HEK293 (cell line): ENCODE measurements at regions not wholly inside any gene's neighbourhood (a gene's known extent, or its start where the extent isn't known, plus 50 kb on each side); places are given as distances from the start of the nearest gene placed in this dataset.

Source experiments
- CTCF ChIA-PET: fragments of 350-600 bp; formaldehyde crosslinking; extraction: SDS; loops from one replicate; lab custom pipeline; 2021; ENCODE audit warnings: antibody characterized with exemption; lab: Yijun Ruan, JAX
- POLR2A ChIA-PET: fragments of 300-600 bp; formaldehyde crosslinking; extraction: SDS; loops from one replicate; lab custom pipeline; 2020; ENCODE audit warnings: antibody characterized with exemption, inconsistent platforms; lab: Yijun Ruan, JAX
- H3K27ac ChIP-seq: fragments of 200-500 bp; sonication (Bioruptor generic); 2 replicates; pipeline ENCODE4 v1.5.1; 2014; ENCODE audit warnings: low read depth, low read length, control low read depth, inconsistent platforms; ENCODE audit errors: extremely low read depth
- H3K36me3 ChIP-seq, 2 experiments: fragments of 200-500 bp in 1 of 2; sonication (Bioruptor generic) in 1 of 2; 1 replicate in 1 of 2; 2 replicates in 1 of 2; pipeline ENCODE4 v1.5.1; 2014 to 2017; ENCODE audit warnings: inconsistent platforms in 2 of 2, low read length in 2 of 2; ENCODE audit not compliant: control insufficient read depth in 2 of 2, insufficient read depth in 1 of 2
- H3K4me1 ChIP-seq: fragments of 200-500 bp; sonication (Bioruptor generic); 2 replicates; pipeline ENCODE4 v1.5.1; 2014; ENCODE audit warnings: mild to moderate bottlenecking, low read length, inconsistent platforms; ENCODE audit not compliant: control insufficient read depth, insufficient read depth
- H3K4me3 ChIP-seq: 2 replicates; pipeline ENCODE4 v1.5.1; 2011; ENCODE audit warnings: low read depth, mild to moderate bottlenecking, control low read depth, low read length, moderate library complexity
- H3K9me3 ChIP-seq: fragments of 200-500 bp; sonication (Bioruptor generic); 2 replicates; pipeline ENCODE4 v1.5.1; 2014; ENCODE audit warnings: low read depth, low read length, inconsistent platforms; ENCODE audit not compliant: control insufficient read depth, insufficient read depth
- BCL11A ChIP-seq: fragments of 450-650 bp; formaldehyde crosslinking; IDR thresholded peaks from 2 replicates; pipeline ENCODE4 v1.5.1; 2016; ENCODE audit warnings: low read depth, missing biosample characterization, missing genetic modification characterization
- BCL6B ChIP-seq: fragments of 450-650 bp; formaldehyde crosslinking; IDR thresholded peaks from 2 replicates; pipeline ENCODE4 v1.5.1; 2017; ENCODE audit warnings: missing biosample characterization, missing genetic modification characterization
- ELK4 ChIP-seq: IDR thresholded peaks from 2 replicates; pipeline ENCODE4 v1.6.1; 2011; ENCODE audit warnings: mild to moderate bottlenecking, low read depth, low read length, borderline replicate concordance
- FEZF1 ChIP-seq: fragments of 450-650 bp; formaldehyde crosslinking; IDR thresholded peaks from 2 replicates; pipeline ENCODE4 v1.5.1; 2016; ENCODE audit warnings: missing biosample characterization, missing genetic modification characterization
- HOXD13 ChIP-seq: sonication (generic); formaldehyde crosslinking; IDR thresholded peaks from 2 replicates; pipeline ENCODE4 v1.8.0; 2022; ENCODE audit warnings: missing genetic modification reagents, borderline replicate concordance
- IKZF3 ChIP-seq: fragments of 450-650 bp; IDR thresholded peaks from 2 replicates; pipeline ENCODE4 v1.5.0; 2018; ENCODE audit warnings: missing biosample characterization, mild to moderate bottlenecking, missing genetic modification characterization, moderate library complexity
- KLF7 ChIP-seq: fragments of 450-650 bp; formaldehyde crosslinking; IDR thresholded peaks from 2 replicates; pipeline ENCODE4 v1.5.1; 2016; ENCODE audit warnings: missing biosample characterization, missing genetic modification characterization, borderline replicate concordance
- KLF9 ChIP-seq: fragments of 450-650 bp; formaldehyde crosslinking; IDR thresholded peaks from 2 replicates; pipeline ENCODE4 v1.5.1; 2016; ENCODE audit warnings: missing biosample characterization, missing genetic modification characterization, low read depth
- SETDB1 ChIP-seq: IDR thresholded peaks from one replicate; pipeline ENCODE4 v1.6.1; 2017; ENCODE audit warnings: mild to moderate bottlenecking, low read length, moderate library complexity, mixed read lengths; ENCODE audit not compliant: insufficient read length
- ZFHX2 ChIP-seq: fragments of 450-650 bp; formaldehyde crosslinking; conservative IDR thresholded peaks from 2 replicates; pipeline ENCODE4 v1.5.1; 2016; ENCODE audit warnings: missing biosample characterization, missing genetic modification characterization
- ZFP37 ChIP-seq: fragments of 450-650 bp; formaldehyde crosslinking; IDR thresholded peaks from 2 replicates; pipeline ENCODE4 v1.5.1; 2016; ENCODE audit warnings: missing biosample characterization, missing genetic modification characterization
- ZFP41 ChIP-seq: fragments of 450-650 bp; formaldehyde crosslinking; IDR thresholded peaks from 2 replicates; pipeline ENCODE4 v1.5.1; 2016; ENCODE audit warnings: missing biosample characterization, missing genetic modification characterization, borderline replicate concordance
- ZNF10 ChIP-seq: fragments of 450-650 bp; formaldehyde crosslinking; IDR thresholded peaks from 2 replicates; pipeline ENCODE4 v1.5.1; 2017; ENCODE audit warnings: missing biosample characterization, missing genetic modification characterization
- ZNF132 ChIP-seq: fragments of 450-650 bp; formaldehyde crosslinking; IDR thresholded peaks from 2 replicates; pipeline ENCODE4 v1.5.1; 2017; ENCODE audit warnings: missing biosample characterization, missing genetic modification characterization, borderline replicate concordance
- ZNF16 ChIP-seq: fragments of 450-650 bp; formaldehyde crosslinking; IDR thresholded peaks from 2 replicates; pipeline ENCODE4 v1.5.1; 2016; ENCODE audit warnings: low read depth, missing biosample characterization, missing genetic modification characterization
- ZNF2 ChIP-seq: fragments of 450-650 bp; formaldehyde crosslinking; IDR thresholded peaks from 2 replicates; pipeline ENCODE4 v1.5.1; 2016; ENCODE audit warnings: missing biosample characterization, missing genetic modification characterization
- ZNF214 ChIP-seq: fragments of 450-650 bp; formaldehyde crosslinking; IDR thresholded peaks from 2 replicates; pipeline ENCODE4 v1.5.1; 2017; ENCODE audit warnings: missing biosample characterization, mild to moderate bottlenecking, missing genetic modification characterization, borderline replicate concordance
- ZNF24 ChIP-seq: fragments of 450-650 bp; formaldehyde crosslinking; IDR thresholded peaks from 2 replicates; pipeline ENCODE4 v1.5.1; 2016; ENCODE audit warnings: missing biosample characterization, missing genetic modification characterization
- ZNF26 ChIP-seq: fragments of 450-650 bp; formaldehyde crosslinking; IDR thresholded peaks from 2 replicates; pipeline ENCODE4 v1.5.1; 2016; ENCODE audit warnings: missing biosample characterization, missing genetic modification characterization
- ZNF391 ChIP-seq: fragments of 450-650 bp; formaldehyde crosslinking; IDR thresholded peaks from 2 replicates; pipeline ENCODE4 v1.5.1; 2016; ENCODE audit warnings: low read depth, missing biosample characterization, missing genetic modification characterization, borderline replicate concordance
- ZNF404 ChIP-seq: fragments of 450-650 bp; formaldehyde crosslinking; IDR thresholded peaks from 2 replicates; pipeline ENCODE4 v1.5.1; 2017; ENCODE audit warnings: missing biosample characterization, missing genetic modification characterization
- ZNF423 ChIP-seq: fragments of 450-650 bp; formaldehyde crosslinking; IDR thresholded peaks from 2 replicates; pipeline ENCODE4 v1.5.1; 2016; ENCODE audit warnings: missing biosample characterization, missing genetic modification characterization
- ZNF555 ChIP-seq: fragments of 450-650 bp; formaldehyde crosslinking; conservative IDR thresholded peaks from 2 replicates; pipeline ENCODE4 v1.5.1; 2017; ENCODE audit warnings: missing biosample characterization, mild to moderate bottlenecking, missing genetic modification characterization, inconsistent platforms
- ZNF629 ChIP-seq: fragments of 450-650 bp; formaldehyde crosslinking; IDR thresholded peaks from 2 replicates; pipeline ENCODE4 v1.5.1; 2017; ENCODE audit warnings: missing biosample characterization, missing genetic modification characterization
- ZNF654 ChIP-seq: fragments of 450-650 bp; formaldehyde crosslinking; IDR thresholded peaks from 2 replicates; pipeline ENCODE4 v1.5.1; 2016; ENCODE audit warnings: low read depth, missing biosample characterization, missing genetic modification characterization
- ZNF692 ChIP-seq: fragments of 450-650 bp; formaldehyde crosslinking; IDR thresholded peaks from 2 replicates; pipeline ENCODE4 v1.5.1; 2016; ENCODE audit warnings: missing biosample characterization, missing genetic modification characterization
- ZNF701 ChIP-seq: fragments of 450-650 bp; formaldehyde crosslinking; IDR thresholded peaks from 2 replicates; pipeline ENCODE4 v1.5.1; 2016; ENCODE audit warnings: missing biosample characterization, missing genetic modification characterization
- ZNF785 ChIP-seq: fragments of 450-650 bp; formaldehyde crosslinking; IDR thresholded peaks from 2 replicates; pipeline ENCODE4 v1.5.1; 2016; ENCODE audit warnings: missing biosample characterization, missing genetic modification characterization
- ZSCAN16 ChIP-seq: fragments of 450-650 bp; formaldehyde crosslinking; IDR thresholded peaks from 2 replicates; pipeline ENCODE4 v1.5.1; 2016; ENCODE audit warnings: missing biosample characterization, missing genetic modification characterization

GRCh38 chr3:110165753-110166152, 828.4 kb upstream of the DPPA4 start:
- Histone ChIP-seq H3K9me3 (no peaks in the 10 kb centered on the region), H3K36me3 (no peaks in the 10 kb centered on the region), H3K4me3 (no peak overlapping the region), H3K27ac (no peak overlapping the region), H3K4me1 (no peaks in the 10 kb centered on the region)
- TF ChIP-seq FEZF1 = no peak
- no peak for TF ChIP-seq ZFHX2 (tag by site-specific recombination)
- no peak for TF ChIP-seq ZFP37 (tag by site-specific recombination)
- no peak for TF ChIP-seq ZFP41 (tag by site-specific recombination)
- TF ChIP-seq ZNF16 = no peak
- TF ChIP-seq KLF9 = no peak
- TF ChIP-seq ZNF423 (tag by site-specific recombination) = no peak
- no peak for TF ChIP-seq IKZF3 (tag by site-specific recombination)
- TF ChIP-seq ZNF785 (tag by site-specific recombination) = no peak
- no peak for TF ChIP-seq ZNF24 (tag by site-specific recombination)
- no peak for TF ChIP-seq ZNF692
- no peak for TF ChIP-seq ZNF26 (tag by site-specific recombination)
- TF ChIP-seq ZNF629 = no peak
- ChIA-PET CTCF (no interaction called here), POLR2A (no interaction called here)

- H3K4me3 ChIP-seq = no peak overlapping the region
- CTCF ChIA-PET = no interaction called here
- no peaks in the 10 kb centered on the region for H3K9me3 ChIP-seq
- TF ChIP-seq ZNF654 (tag by site-specific recombination) (no peak), ZSCAN16 (tag by site-specific recombination) (no peak), ZNF214 (tag by site-specific recombination) (no peak), ZNF404 (tag by site-specific recombination) (no peak), ZNF701 (no peak), ZNF391 (tag by site-specific recombination) (no peak), ZNF24 (tag by site-specific recombination) (no peak), ZNF10 (tag by site-specific recombination) (no peak), BCL6B (tag by site-specific recombination) (no peak), HOXD13 (CRISPR knock-in tag) (no peak), ZNF555 (tag by site-specific recombination) (no peak), BCL11A (tag by site-specific recombination) (no peak), ZNF692 (no peak), ZNF2 (tag by site-specific recombination) (no peak), ZNF132 (tag by site-specific recombination) (no peak), SETDB1 (no peak), KLF7 (tag by site-specific recombination) (no peak), ELK4 (no peak)
- no peak overlapping the region for H3K27ac ChIP-seq
- POLR2A ChIA-PET = no interaction called here
- no peaks in the 10 kb centered on the region for H3K36me3 ChIP-seq
- H3K4me1 ChIP-seq = no peaks in the 10 kb centered on the region
Observed at GRCh38 chr3:110166791-110167190, 829.4 kb upstream of the DPPA4 start.
